Astrocyte of the cerebellum (primary cell): ENCODE measurements at regions not wholly inside any gene's neighbourhood (a gene's known extent, or its start where the extent isn't known, plus 50 kb on each side); places are given as distances from the start of the nearest gene placed in this dataset.

Source experiments
- DNase-seq: peaks from one replicate; pipeline ENCODE4 v3.0.0-alpha.2; 2011; ENCODE audit warnings: low read depth
- H3K4me3 ChIP-seq: 2 replicates; pipeline ENCODE4 v1.5.1; 2011; ENCODE audit warnings: mild to moderate bottlenecking, low read depth, low read length, moderate library complexity
- in situ Hi-C: cut with HindIII; loops from 2 replicates; pipeline ENCODE4 v1.10.0; 2017; ENCODE audit warnings: low sequenced_read_pairs
- TF ChIP-seq, protein P1 (sequence below): IDR thresholded peaks from 2 replicates; pipeline ENCODE4 v1.5.1; 2012; ENCODE audit warnings: low read length, low read depth, moderate library complexity, mild to moderate bottlenecking; ENCODE audit errors: missing control alignments

DNA sequence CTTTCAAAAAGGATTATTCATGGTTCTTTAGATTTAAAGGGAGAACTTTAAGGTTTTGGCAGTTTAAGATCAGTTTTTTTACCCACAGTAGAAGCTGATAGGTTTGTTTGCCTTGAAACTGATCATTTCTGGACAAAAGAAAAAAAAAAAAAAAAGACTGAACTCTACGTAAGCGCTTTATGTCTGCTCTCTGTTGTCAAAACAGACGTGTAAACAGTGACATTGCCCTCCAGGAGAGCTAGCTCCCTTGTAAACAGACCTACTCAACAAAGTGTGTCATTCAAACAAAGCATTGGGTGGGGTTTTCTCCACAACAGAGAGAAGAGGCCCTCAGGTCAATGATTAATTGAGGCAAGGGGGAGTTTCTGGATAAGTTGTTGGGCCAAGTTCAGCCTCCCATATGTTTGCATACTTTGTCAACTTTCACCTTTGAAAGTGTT is 568.1 kb upstream of the LRRN3 start:
- in situ Hi-C loops: no loop called here
- peak; percentile 73 for DNase-seq
- TF ChIP-seq, protein P1, sequence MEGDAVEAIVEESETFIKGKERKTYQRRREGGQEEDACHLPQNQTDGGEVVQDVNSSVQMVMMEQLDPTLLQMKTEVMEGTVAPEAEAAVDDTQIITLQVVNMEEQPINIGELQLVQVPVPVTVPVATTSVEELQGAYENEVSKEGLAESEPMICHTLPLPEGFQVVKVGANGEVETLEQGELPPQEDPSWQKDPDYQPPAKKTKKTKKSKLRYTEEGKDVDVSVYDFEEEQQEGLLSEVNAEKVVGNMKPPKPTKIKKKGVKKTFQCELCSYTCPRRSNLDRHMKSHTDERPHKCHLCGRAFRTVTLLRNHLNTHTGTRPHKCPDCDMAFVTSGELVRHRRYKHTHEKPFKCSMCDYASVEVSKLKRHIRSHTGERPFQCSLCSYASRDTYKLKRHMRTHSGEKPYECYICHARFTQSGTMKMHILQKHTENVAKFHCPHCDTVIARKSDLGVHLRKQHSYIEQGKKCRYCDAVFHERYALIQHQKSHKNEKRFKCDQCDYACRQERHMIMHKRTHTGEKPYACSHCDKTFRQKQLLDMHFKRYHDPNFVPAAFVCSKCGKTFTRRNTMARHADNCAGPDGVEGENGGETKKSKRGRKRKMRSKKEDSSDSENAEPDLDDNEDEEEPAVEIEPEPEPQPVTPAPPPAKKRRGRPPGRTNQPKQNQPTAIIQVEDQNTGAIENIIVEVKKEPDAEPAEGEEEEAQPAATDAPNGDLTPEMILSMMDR: no peak
- no peak overlapping the region for H3K4me3 ChIP-seq

DNA sequence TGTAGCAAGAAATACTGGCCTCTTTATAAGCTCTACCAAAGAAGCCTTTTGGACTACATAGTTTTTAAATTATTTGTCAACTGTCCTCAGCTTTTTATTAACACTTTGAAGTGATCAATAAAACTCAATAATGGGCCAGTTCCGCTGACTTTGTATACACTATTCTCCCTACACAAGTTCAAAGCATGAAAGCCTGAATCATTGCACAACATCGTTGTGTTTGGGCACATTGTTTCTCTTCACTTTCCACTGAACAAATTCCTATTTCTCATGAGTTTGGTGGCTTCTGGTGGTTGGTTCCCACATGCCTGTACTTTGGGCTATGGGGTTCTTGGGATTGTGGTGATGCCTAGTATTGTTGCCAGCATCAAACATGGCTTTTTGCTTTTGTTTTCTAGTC is 561.8 kb upstream of the LRRN3 start:
- no peak for DNase-seq
- H3K4me3 ChIP-seq: no peak overlapping the region
- in situ Hi-C loops: no loop called here
- TF ChIP-seq, protein P1: no peak

DNA sequence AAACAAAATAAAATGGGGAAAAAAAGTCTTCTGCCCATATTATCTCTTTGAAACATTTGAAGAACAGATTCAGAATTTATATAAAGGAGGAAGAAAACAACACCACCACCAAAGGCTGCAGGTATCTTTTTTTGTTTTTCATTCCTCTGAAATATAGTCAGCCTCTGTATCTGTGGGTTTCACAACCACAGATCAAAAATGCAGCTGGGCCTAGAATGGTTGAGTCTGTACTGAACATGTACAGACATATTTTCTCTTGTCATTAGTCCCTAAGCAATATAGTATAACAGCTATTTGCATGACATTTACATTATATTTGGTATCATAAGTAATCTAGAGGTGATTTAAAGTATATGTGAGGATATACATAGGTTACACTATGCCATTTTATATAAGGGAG is 559.7 kb upstream of the LRRN3 start:
- no peak overlapping the region for H3K4me3 ChIP-seq
- in situ Hi-C loops: no loop called here
- TF ChIP-seq, protein P1: no peak
- DNase-seq: no peak

DNA sequence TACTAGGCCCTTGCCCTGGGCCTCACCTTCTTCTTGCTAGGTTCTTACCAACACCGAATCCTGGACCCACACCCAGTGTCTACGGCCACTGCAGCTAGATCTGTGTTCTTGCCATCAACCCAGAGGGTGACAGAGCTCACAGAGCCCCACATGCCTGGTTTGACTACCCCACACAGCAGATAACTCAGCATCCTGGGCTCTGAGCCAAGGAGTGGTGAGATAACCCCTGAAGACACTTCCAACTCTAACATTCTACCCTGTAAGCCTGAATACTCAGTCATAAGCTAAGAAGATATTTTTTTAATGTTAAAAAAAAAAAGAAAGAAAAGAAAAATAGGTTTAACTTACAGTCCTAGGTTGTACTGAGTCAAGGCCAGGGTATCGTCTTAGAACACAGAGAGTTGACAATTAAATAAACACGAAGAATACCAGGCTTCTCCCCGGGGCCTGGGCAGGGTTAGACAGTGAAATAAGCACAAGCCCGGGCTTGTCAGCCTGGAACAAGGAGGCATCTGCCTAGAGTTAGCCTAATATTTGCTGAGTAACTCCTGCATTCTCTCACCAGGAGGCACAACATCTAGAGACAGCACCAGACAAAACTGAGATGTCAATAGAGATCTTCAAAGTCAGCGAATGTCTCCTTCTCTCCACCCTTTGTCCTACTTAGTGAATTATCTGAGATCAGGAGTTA is 556.5 kb upstream of the LRRN3 start:
- no peak overlapping the region for H3K4me3 ChIP-seq
- TF ChIP-seq, protein P1: no peak
- DNase-seq: no peak
- in situ Hi-C loops: no loop called here

DNA sequence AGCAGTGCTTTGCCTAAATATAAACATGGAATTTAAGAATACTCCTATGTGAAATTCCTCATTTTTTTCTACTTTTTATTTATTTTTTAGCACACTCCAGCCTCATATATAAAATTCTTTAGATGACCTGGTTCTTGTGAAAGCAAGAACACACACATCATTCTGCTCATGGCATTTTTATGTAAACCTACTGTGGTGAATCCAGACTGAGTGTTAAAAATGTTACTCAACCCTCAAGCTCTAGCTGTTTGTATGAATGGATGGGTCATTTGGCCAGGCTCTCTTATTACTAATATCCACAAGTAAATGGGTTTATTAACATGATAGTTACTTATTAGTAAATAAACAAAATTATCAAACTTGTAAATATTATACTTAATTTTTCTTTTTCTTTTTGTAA is 551.7 kb upstream of the LRRN3 start:
- TF ChIP-seq, protein P1: no peak
- no peak for DNase-seq
- H3K4me3 ChIP-seq: no peak overlapping the region
- in situ Hi-C loops: no loop called here

DNA sequence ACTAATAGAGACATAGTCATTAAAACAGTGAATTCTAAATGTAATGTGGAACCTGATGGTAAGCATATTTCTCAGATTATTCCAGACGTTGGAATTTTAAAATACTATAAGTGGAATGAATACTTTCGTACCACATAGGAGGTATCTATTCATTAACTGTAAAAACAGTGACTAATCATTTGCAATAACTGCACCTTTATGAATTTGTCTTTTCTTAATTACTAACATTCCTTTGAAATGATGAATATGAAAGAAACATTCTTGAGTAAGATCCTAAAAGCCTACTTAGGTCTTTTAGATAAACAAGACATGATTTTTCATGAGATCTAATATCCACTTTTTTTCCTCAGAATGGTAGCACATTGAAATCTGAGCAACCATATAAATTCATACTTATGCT is 549.0 kb upstream of the LRRN3 start:
- in situ Hi-C loops: no loop called here
- DNase-seq: peak; percentile 29
- no peak overlapping the region for H3K4me3 ChIP-seq
- TF ChIP-seq, protein P1: no peak

DNA sequence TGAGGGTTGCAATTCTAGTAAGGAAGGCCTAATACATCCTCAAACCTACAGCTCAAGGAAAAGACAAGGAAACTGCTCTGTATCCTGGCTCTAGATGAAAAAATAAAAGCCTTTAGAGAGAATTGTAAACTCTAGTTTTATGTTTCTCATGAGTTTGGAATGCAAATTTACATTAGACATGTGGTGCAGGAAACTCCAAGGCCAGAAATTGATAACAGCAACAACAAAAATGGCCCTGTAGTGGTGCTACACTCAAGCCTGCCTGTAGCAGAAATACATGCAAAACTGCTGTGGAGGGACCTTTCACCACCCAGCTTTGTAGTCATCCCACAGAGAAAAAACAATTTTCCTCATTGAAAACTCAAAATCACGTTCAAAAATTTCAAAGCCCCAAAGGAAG is 546.7 kb upstream of the LRRN3 start:
- DNase-seq: no peak
- in situ Hi-C loops: no loop called here
- TF ChIP-seq, protein P1: no peak
- H3K4me3 ChIP-seq: no peak overlapping the region
